ENCODE measurements at regions not wholly inside any gene's neighbourhood (a gene's known extent, or its start where the extent isn't known, plus 50 kb on each side); places are given as distances from the start of the nearest gene placed in this dataset.

DNA sequence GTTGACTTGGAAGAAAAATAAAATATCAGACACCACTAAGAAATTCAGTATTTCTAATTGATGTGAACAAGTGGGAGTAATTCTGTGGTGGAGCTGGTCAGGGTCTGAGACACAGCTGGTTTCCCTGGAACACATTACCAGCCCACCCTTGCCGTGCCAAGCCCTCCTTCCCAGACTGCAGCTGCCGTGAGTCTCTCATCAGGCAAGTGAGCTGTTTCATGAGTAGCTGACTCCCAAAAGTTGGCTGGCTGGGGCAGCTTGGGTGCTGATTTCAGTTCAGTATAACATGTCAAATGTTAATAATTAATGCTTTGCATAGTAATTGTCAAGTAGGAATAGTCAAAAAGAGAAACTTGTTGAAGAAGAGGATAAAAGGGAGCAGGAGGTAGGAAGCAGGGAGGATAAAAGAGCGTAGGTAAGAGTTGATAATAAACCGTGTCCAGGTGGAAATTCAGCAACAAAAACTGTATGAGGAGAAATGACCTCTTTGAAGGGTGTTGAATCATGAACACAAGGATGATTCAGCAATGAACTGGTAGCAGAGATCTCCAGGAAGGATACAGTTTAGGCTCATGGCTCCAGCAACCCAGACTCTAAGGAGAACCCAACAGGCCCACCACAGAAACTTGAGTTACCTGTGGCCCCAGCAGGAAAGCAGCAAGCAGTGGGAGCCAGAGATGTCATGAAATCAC, 110.9 kb upstream of the SSTR4 start:
- CTCF ChIA-PET: no interaction called here
- Histone ChIP-seq H2AFZ (ENCODE audit: low read depth, low read length) (no peak overlapping the region), H3K9me1 (replicated peaks; ENCODE audit: control insufficient read depth, extremely low read depth, insufficient read depth, low read length) (no peaks in the 10 kb centered on the region), H3K4me2 (ENCODE audit: insufficient read depth, low read length) (no peak overlapping the region), H3K79me2 (ENCODE audit: control insufficient read depth, insufficient read depth, low read length) (no peaks in the 10 kb centered on the region), H3K4me1 (ENCODE audit: control insufficient read depth, extremely low read depth, insufficient read depth, low read length) (peaks cover 13% of the 10 kb centered on the region), H3K4me3 (replicated peaks in 1 of 3; ENCODE audit: insufficient read depth in 1 of 3, low read depth in 1 of 3, low read length in 3 of 3) (no peak overlapping the region), H3K9ac (replicated peaks; ENCODE audit: extremely low read depth, insufficient read depth, low read length) (no peak overlapping the region), H3K36me3 (ENCODE audit: control insufficient read depth in 2 of 2, extremely low read depth in 1 of 2, insufficient read depth in 2 of 2, low read length in 2 of 2) (no peaks in the 10 kb centered on the region), H3K9me3 (replicated peaks; ENCODE audit: control insufficient read depth, insufficient read depth, low read length) (no peaks in the 10 kb centered on the region), H3K27me3 (ENCODE audit: control insufficient read depth in 2 of 2, insufficient read depth in 2 of 2, low read length in 2 of 2) (no peaks in the 10 kb centered on the region), H4K20me1 (replicated peaks; ENCODE audit: control insufficient read depth, extremely low read depth, insufficient read depth, low read length) (no peaks in the 10 kb centered on the region), H3K27ac (ENCODE audit: insufficient read depth, low read depth, low read length) (no peak overlapping the region)
- DNase-seq (ENCODE audit: low read depth, low spot score) (no peak), FAIRE-seq (no peak)
- POLR2A ChIA-PET: no interaction called here
- intact Hi-C loops (cut with micrococcal nuclease) (loop anchor here (5.0 kb wide), 1 partner anchor 127 kb away; no protein-coding TSS in a partner anchor), dilution Hi-C loops (cut with MboI; ENCODE audit: extremely low pct_ligation_motif_present, low sequenced_read_pairs) (no loop called here)
- TF ChIP-seq POLR2A (IDR thresholded peaks at IDR 0.05; ENCODE audit: low read depth, low read length): no peak
- no peak for TF ChIP-seq MYC (IDR thresholded peaks at IDR 0.05; ENCODE audit: low read depth, low read length)
- TF ChIP-seq, protein P1, sequence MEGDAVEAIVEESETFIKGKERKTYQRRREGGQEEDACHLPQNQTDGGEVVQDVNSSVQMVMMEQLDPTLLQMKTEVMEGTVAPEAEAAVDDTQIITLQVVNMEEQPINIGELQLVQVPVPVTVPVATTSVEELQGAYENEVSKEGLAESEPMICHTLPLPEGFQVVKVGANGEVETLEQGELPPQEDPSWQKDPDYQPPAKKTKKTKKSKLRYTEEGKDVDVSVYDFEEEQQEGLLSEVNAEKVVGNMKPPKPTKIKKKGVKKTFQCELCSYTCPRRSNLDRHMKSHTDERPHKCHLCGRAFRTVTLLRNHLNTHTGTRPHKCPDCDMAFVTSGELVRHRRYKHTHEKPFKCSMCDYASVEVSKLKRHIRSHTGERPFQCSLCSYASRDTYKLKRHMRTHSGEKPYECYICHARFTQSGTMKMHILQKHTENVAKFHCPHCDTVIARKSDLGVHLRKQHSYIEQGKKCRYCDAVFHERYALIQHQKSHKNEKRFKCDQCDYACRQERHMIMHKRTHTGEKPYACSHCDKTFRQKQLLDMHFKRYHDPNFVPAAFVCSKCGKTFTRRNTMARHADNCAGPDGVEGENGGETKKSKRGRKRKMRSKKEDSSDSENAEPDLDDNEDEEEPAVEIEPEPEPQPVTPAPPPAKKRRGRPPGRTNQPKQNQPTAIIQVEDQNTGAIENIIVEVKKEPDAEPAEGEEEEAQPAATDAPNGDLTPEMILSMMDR (IDR thresholded peaks at IDR 0.05; ENCODE audit: extremely low read depth in 1 of 2, insufficient read depth in 1 of 2, low read depth in 1 of 2, low read length in 2 of 2): no peak
- TF ChIP-seq, protein P2, sequence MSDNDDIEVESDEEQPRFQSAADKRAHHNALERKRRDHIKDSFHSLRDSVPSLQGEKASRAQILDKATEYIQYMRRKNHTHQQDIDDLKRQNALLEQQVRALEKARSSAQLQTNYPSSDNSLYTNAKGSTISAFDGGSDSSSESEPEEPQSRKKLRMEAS (IDR thresholded peaks at IDR 0.05; ENCODE audit: insufficient read depth, insufficient read length): no peak
- no peak for TF ChIP-seq POLR2AphosphoS5 (IDR thresholded peaks at IDR 0.05; ENCODE audit: insufficient read depth, low read depth, low read length)
- no peak for TF ChIP-seq EZH2 (IDR thresholded peaks at IDR 0.05; ENCODE audit: borderline replicate concordance, low read depth, low read length, severe bottlenecking)
- no peak for TF ChIP-seq GATA2 (IDR thresholded peaks at IDR 0.05; ENCODE audit: insufficient read depth, insufficient read length, low read depth, low read length)
- TF ChIP-seq FOS (IDR thresholded peaks at IDR 0.05; ENCODE audit: borderline replicate concordance, insufficient read depth, low read length): no peak
- TF ChIP-seq JUN (IDR thresholded peaks at IDR 0.05; ENCODE audit: borderline replicate concordance, insufficient read depth, insufficient read length, low read depth): no peak
- no TSS peak for BruUV-seq (replicated peaks)

Data from endothelial cell of umbilical vein (primary cell).